ENCODE measurements at regions not wholly inside any gene's neighbourhood (a gene's known extent, or its start where the extent isn't known, plus 50 kb on each side); places are given as distances from the start of the nearest gene placed in this dataset.
"Not testable (repeated sequence)": the region's sequence is repeated elsewhere in the genome, so short reads cannot be mapped to it uniquely, and the experiment has no call there.

- Mint-ChIP-seq H3K4me1 (no peaks in the 10 kb centered on the region), H3K4me3 (no peak overlapping the region), H3K36me3 (no peaks in the 10 kb centered on the region), H3K27ac (no peak overlapping the region), H3K27me3 (peaks cover 6 to 20% (median 16%) of the 10 kb centered on the region in 3 donors), H3K9me3 (peaks cover 0 to 2% (median 0%) of the 10 kb centered on the region in 7 donors)
- DNase-seq = no peak
- no peak for ATAC-seq (ENCODE audit: low read depth in 2 of 2)
These were observed 470.5 kb upstream of the UBE2E2 start for GRCh38 chr3:22732641-22733040.

GRCh38 chr3:22734207-22734606, 468.9 kb upstream of the UBE2E2 start:
- H3K36me3 Mint-ChIP-seq = no peaks in the 10 kb centered on the region
- peaks cover 0 to 16% (median 12%) of the 10 kb centered on the region in 3 donors for H3K27me3 Mint-ChIP-seq
- H3K27ac Mint-ChIP-seq = no peak overlapping the region
- H3K9me3 Mint-ChIP-seq = peaks cover 0 to 3% (median 0%) of the 10 kb centered on the region in 7 donors
- no peaks in the 10 kb centered on the region for H3K4me1 Mint-ChIP-seq
- ATAC-seq (ENCODE audit: low read depth in 2 of 2) = no peak
- H3K4me3 Mint-ChIP-seq = no peak overlapping the region
- DNase-seq = no peak

GRCh38 chr3:22734756-22735155, 468.4 kb upstream of the UBE2E2 start:
- no peak overlapping the region for H3K4me3 Mint-ChIP-seq
- H3K27me3 Mint-ChIP-seq = peaks cover 0 to 16% (median 12%) of the 10 kb centered on the region in 3 donors
- no peaks in the 10 kb centered on the region for H3K4me1 Mint-ChIP-seq

GRCh38 chr3:22735373-22735772, 467.8 kb upstream of the UBE2E2 start:
- Mint-ChIP-seq H3K4me3 (no peak overlapping the region), H3K27me3 (peaks cover 0 to 16% (median 5%) of the 10 kb centered on the region in 3 donors), H3K36me3 (no peaks in the 10 kb centered on the region), H3K27ac (no peak overlapping the region), H3K9me3 (peaks cover 0 to 3% (median 0%) of the 10 kb centered on the region in 7 donors), H3K4me1 (no peaks in the 10 kb centered on the region)
- DNase-seq = no peak
- ATAC-seq (ENCODE audit: low read depth in 2 of 2) = no peak

More at GRCh38 chr3:22734756-22735155, 468.4 kb upstream of the UBE2E2 start:
- DNase-seq (no peak), ATAC-seq (ENCODE audit: low read depth in 2 of 2) (no peak)
- Mint-ChIP-seq H3K27ac (no peak overlapping the region), H3K36me3 (no peaks in the 10 kb centered on the region), H3K9me3 (peaks cover 0 to 3% (median 0%) of the 10 kb centered on the region in 7 donors)

- H3K27ac Mint-ChIP-seq; H3K36me3 Mint-ChIP-seq; DNase-seq; ATAC-seq (ENCODE audit: low read depth in 2 of 2); H3K4me1 Mint-ChIP-seq; H3K9me3 Mint-ChIP-seq: not testable (repeated sequence)
- Mint-ChIP-seq H3K27me3 (peaks cover 0 to 20% (median 11%) of the 10 kb centered on the region in 3 donors), H3K4me3 (peak overlapping the region in 1 of 8 donors; percentile 68)
These were observed 459.7 kb upstream of the UBE2E2 start for GRCh38 chr3:22743386-22743785.

GRCh38 chr3:22745321-22745720, 457.8 kb upstream of the UBE2E2 start:
- H3K9me3 Mint-ChIP-seq = peaks cover 0 to 13% (median 4%) of the 10 kb centered on the region in 7 donors
- peaks cover 0 to 20% (median 13%) of the 10 kb centered on the region in 3 donors for H3K27me3 Mint-ChIP-seq
- no peak overlapping the region for H3K4me3 Mint-ChIP-seq
- H3K27ac Mint-ChIP-seq = no peak overlapping the region
- H3K36me3 Mint-ChIP-seq = no peaks in the 10 kb centered on the region
- no peak for DNase-seq
- H3K4me1 Mint-ChIP-seq = no peaks in the 10 kb centered on the region
- ATAC-seq (ENCODE audit: low read depth in 2 of 2) = no peak

GRCh38 chr3:22746221-22746620, 456.9 kb upstream of the UBE2E2 start:
- ATAC-seq (ENCODE audit: low read depth in 2 of 2) (no peak), DNase-seq (no peak)
- Mint-ChIP-seq H3K4me1 (no peaks in the 10 kb centered on the region), H3K4me3 (no peak overlapping the region), H3K36me3 (no peaks in the 10 kb centered on the region), H3K27ac (no peak overlapping the region), H3K9me3 (peaks cover 0 to 22% (median 7%) of the 10 kb centered on the region in 7 donors), H3K27me3 (peaks cover 0 to 20% (median 13%) of the 10 kb centered on the region in 3 donors)

GRCh38 chr3:22748453-22749045, 454.6 kb upstream of the UBE2E2 start:
- Mint-ChIP-seq H3K4me3 (no peak overlapping the region), H3K36me3 (no peaks in the 10 kb centered on the region), H3K9me3 (peaks cover 0 to 23% (median 6%) of the 10 kb centered on the region in 7 donors), H3K27ac (no peak overlapping the region), H3K27me3 (peaks cover 0 to 20% (median 16%) of the 10 kb centered on the region in 3 donors), H3K4me1 (no peaks in the 10 kb centered on the region)
- no peak for ATAC-seq (ENCODE audit: low read depth in 2 of 2)
- no peak for DNase-seq

- Mint-ChIP-seq H3K9me3 (peaks cover 0 to 28% (median 9%) of the 10 kb centered on the region in 7 donors), H3K4me1 (peaks cover 0 to 6% (median 0%) of the 10 kb centered on the region in 3 donors), H3K4me3 (no peak overlapping the region), H3K36me3 (no peaks in the 10 kb centered on the region), H3K27ac (no peak overlapping the region), H3K27me3 (peaks cover 0 to 12% (median 0%) of the 10 kb centered on the region in 3 donors)
- ATAC-seq (ENCODE audit: low read depth in 2 of 2) (no peak), DNase-seq (no peak)
These were observed 443.4 kb upstream of the UBE2E2 start for GRCh38 chr3:22759636-22760310.

GRCh38 chr3:22765679-22766078, 437.4 kb upstream of the UBE2E2 start:
- Mint-ChIP-seq H3K36me3 (no peaks in the 10 kb centered on the region), H3K27me3 (peaks cover 0 to 5% (median 0%) of the 10 kb centered on the region in 3 donors)
- no peak for ATAC-seq (ENCODE audit: low read depth in 2 of 2)

GRCh38 chr3:22777834-22778233, 425.3 kb upstream of the UBE2E2 start:
- DNase-seq = no peak
- H3K36me3 Mint-ChIP-seq = peaks cover 0 to 2% of the 10 kb centered on the region in 2 donors
- peaks cover 0 to 24% (median 5%) of the 10 kb centered on the region in 7 donors for H3K9me3 Mint-ChIP-seq
- no peak overlapping the region for H3K4me3 Mint-ChIP-seq
- ATAC-seq (ENCODE audit: low read depth in 2 of 2) = no peak
- H3K4me1 Mint-ChIP-seq = no peaks in the 10 kb centered on the region
- H3K27ac Mint-ChIP-seq = no peak overlapping the region
- H3K27me3 Mint-ChIP-seq = peaks cover 0 to 12% (median 9%) of the 10 kb centered on the region in 3 donors

More at GRCh38 chr3:22765679-22766078, 437.4 kb upstream of the UBE2E2 start:
- no peak for DNase-seq
- peaks cover 0 to 20% (median 10%) of the 10 kb centered on the region in 7 donors for H3K9me3 Mint-ChIP-seq
- H3K4me3 Mint-ChIP-seq = no peak overlapping the region
- no peak overlapping the region for H3K27ac Mint-ChIP-seq
- no peaks in the 10 kb centered on the region for H3K4me1 Mint-ChIP-seq

GRCh38 chr3:22779737-22780136, 423.4 kb upstream of the UBE2E2 start:
- peaks cover 8 to 43% (median 24%) of the 10 kb centered on the region in 7 donors for H3K9me3 Mint-ChIP-seq
- H3K4me1 Mint-ChIP-seq = no peaks in the 10 kb centered on the region
- H3K36me3 Mint-ChIP-seq = peaks cover 6 to 15% of the 10 kb centered on the region in 2 donors
- H3K27me3 Mint-ChIP-seq = peaks cover 0 to 16% (median 4%) of the 10 kb centered on the region in 3 donors
- H3K4me3 Mint-ChIP-seq = no peak overlapping the region
- no peak overlapping the region for H3K27ac Mint-ChIP-seq
- no peak for DNase-seq
- no peak for ATAC-seq (ENCODE audit: low read depth in 2 of 2)

GRCh38 chr3:22792533-22792932, 410.6 kb upstream of the UBE2E2 start:
- Mint-ChIP-seq H3K36me3 (peaks cover 0 to 5% of the 10 kb centered on the region in 2 donors), H3K4me3 (no peak overlapping the region), H3K9me3 (peaks cover 4 to 26% (median 8%) of the 10 kb centered on the region in 7 donors), H3K4me1 (no peaks in the 10 kb centered on the region), H3K27me3 (no peaks in the 10 kb centered on the region), H3K27ac (no peak overlapping the region)
- ATAC-seq (ENCODE audit: low read depth in 2 of 2) (no peak), DNase-seq (no peak)

- no peak for ATAC-seq (ENCODE audit: low read depth in 2 of 2)
- H3K4me1 Mint-ChIP-seq = no peaks in the 10 kb centered on the region
- no peak for DNase-seq
- H3K4me3 Mint-ChIP-seq = no peak overlapping the region
- H3K27me3 Mint-ChIP-seq = peaks cover 0 to 9% (median 7%) of the 10 kb centered on the region in 3 donors
- H3K27ac Mint-ChIP-seq = no peak overlapping the region
- no peaks in the 10 kb centered on the region for H3K36me3 Mint-ChIP-seq
- H3K9me3 Mint-ChIP-seq = peaks cover 0 to 5% (median 0%) of the 10 kb centered on the region in 7 donors
These were observed 407.2 kb upstream of the UBE2E2 start for GRCh38 chr3:22795917-22796316.
